Mucosa of rectum (tissue), 2 donors: ENCODE measurements at regions not wholly inside any gene's neighbourhood (a gene's known extent, or its start where the extent isn't known, plus 50 kb on each side); places are given as distances from the start of the nearest gene placed in this dataset.

Experiments used
- H3K27ac ChIP-seq, 2 donors: one replicate each; pipeline ENCODE4 v1.7.0; 2013; ENCODE audit warnings: inconsistent platforms in 2 of 2, low read depth in 2 of 2, low read length in 2 of 2
- H3K27me3 ChIP-seq, 2 donors: one replicate each; pipeline ENCODE4 v1.7.0; 2013; ENCODE audit warnings: low read length in 2 of 2; ENCODE audit not compliant: control insufficient read depth in 2 of 2, insufficient read depth in 2 of 2
- H3K36me3 ChIP-seq, 2 donors: one replicate each; pipeline ENCODE4 v1.7.0; 2013; ENCODE audit warnings: low read length in 2 of 2; ENCODE audit not compliant: control insufficient read depth in 2 of 2, insufficient read depth in 2 of 2
- H3K4me1 ChIP-seq, 2 donors: one replicate each; pipeline ENCODE4 v1.7.0; 2013; ENCODE audit warnings: low read length in 2 of 2, mild to moderate bottlenecking in 1 of 2; ENCODE audit not compliant: control insufficient read depth in 2 of 2, insufficient read depth in 2 of 2
- H3K4me3 ChIP-seq, 2 donors: one replicate each; pipeline ENCODE4 v1.7.0; 2013; ENCODE audit warnings: low read length in 2 of 2
- H3K9ac ChIP-seq, 2 donors: one replicate each; pipeline ENCODE4 v1.7.0; 2013; ENCODE audit warnings: low read length in 2 of 2, low read depth in 1 of 2, mild to moderate bottlenecking in 1 of 2
- H3K9me3 ChIP-seq, 2 donors: one replicate each; pipeline ENCODE4 v1.7.0; 2013; ENCODE audit warnings: low read length in 2 of 2; ENCODE audit not compliant: control insufficient read depth in 2 of 2
- donor health status: healthy.
- donor health status: Normal muscosa, but diverticular disease.

- H3K4me1 ChIP-seq = peaks cover 39 to 49% of the 10 kb centered on the region in 2 donors
- H3K27me3 ChIP-seq = no peaks in the 10 kb centered on the region
- H3K4me3 ChIP-seq = no peak overlapping the region
- no peaks in the 10 kb centered on the region for H3K36me3 ChIP-seq
- no peak overlapping the region for H3K9ac ChIP-seq
- peak overlapping the region in 1 of 2 donors; percentile 69 for H3K27ac ChIP-seq
- H3K9me3 ChIP-seq = no peaks in the 10 kb centered on the region
Measured at GRCh38 chr1:58881471-58881994, 97.7 kb upstream of the JUN start.

DNA sequence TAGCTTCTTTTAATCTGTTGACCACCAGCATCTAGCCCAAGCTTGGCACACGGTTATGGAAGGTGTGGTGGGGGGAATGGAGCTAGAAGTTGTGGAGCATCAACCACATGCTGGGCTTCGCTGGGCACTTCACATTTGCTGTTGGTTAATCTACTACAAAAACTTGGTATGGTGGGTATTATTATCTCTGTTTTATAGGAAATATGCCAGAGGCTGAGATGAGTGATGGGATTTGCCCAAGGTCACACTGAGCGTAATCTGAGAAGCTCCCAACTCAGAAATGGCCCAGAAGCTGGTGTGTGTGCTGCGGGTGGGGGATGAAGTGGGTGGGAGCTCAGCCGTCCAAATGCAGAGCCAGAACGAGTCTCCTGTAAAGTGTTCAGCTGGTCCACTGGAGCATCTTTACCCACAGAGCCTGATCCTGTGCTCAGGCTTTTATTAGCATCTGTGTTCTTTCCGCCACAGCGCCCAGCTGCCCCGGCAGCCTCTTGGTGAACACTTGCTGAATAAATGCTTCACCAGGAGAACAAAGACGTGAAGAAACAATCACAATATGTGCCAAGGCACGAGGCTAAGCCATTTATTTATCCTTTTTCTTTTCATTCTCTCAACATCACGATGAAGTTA, 98.6 kb upstream of the JUN start:
- H3K27ac ChIP-seq = no peak overlapping the region
- no peak overlapping the region for H3K9ac ChIP-seq
- H3K36me3 ChIP-seq = no peaks in the 10 kb centered on the region
- peaks cover 41 to 53% of the 10 kb centered on the region in 2 donors for H3K4me1 ChIP-seq
- no peaks in the 10 kb centered on the region for H3K9me3 ChIP-seq
- no peaks in the 10 kb centered on the region for H3K27me3 ChIP-seq
- H3K4me3 ChIP-seq = no peak overlapping the region

GRCh38 chr1:58883037-58883887, 99.4 kb upstream of the JUN start:
- Histone ChIP-seq H3K36me3 (no peaks in the 10 kb centered on the region), H3K4me1 (peaks cover 41 to 56% of the 10 kb centered on the region in 2 donors), H3K27ac (peak overlapping the region; percentile 59 to 61), H3K9me3 (no peaks in the 10 kb centered on the region), H3K9ac (no peak overlapping the region), H3K4me3 (no peak overlapping the region), H3K27me3 (no peaks in the 10 kb centered on the region)

DNA sequence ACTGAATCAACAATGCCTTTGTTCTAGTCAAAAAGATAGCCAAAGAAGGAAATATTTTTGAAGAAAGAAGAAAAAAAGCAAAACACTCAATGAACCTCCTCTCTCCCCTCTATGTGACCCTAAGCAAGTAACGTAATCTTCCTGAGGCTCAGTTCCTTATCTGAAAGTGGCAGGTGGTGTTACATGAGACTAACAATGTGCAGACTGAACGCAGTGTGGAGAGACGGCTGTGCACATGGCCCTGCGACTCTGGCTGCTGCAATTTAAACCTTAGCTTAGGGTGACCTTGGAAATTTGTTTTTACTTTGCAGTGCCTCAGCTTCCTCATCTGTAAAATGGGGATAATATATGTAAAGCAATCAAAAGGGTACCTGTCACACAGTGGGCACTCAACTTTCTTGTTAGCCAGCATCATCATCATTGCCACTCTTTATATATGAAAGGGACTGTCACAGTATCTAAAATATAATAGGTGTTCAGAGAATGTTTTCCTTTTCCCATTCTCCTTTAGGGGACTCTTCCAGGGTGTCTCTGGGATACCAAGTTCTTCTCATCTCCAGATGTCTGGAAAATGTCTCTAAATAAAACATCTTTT, 100.1 kb upstream of the JUN start:
- H3K9ac ChIP-seq = no peak overlapping the region
- no peaks in the 10 kb centered on the region for H3K36me3 ChIP-seq
- no peaks in the 10 kb centered on the region for H3K27me3 ChIP-seq
- H3K9me3 ChIP-seq = no peaks in the 10 kb centered on the region
- peak overlapping the region; percentile 59 to 61 for H3K27ac ChIP-seq
- no peak overlapping the region for H3K4me3 ChIP-seq
- H3K4me1 ChIP-seq = peaks cover 41 to 56% of the 10 kb centered on the region in 2 donors

DNA sequence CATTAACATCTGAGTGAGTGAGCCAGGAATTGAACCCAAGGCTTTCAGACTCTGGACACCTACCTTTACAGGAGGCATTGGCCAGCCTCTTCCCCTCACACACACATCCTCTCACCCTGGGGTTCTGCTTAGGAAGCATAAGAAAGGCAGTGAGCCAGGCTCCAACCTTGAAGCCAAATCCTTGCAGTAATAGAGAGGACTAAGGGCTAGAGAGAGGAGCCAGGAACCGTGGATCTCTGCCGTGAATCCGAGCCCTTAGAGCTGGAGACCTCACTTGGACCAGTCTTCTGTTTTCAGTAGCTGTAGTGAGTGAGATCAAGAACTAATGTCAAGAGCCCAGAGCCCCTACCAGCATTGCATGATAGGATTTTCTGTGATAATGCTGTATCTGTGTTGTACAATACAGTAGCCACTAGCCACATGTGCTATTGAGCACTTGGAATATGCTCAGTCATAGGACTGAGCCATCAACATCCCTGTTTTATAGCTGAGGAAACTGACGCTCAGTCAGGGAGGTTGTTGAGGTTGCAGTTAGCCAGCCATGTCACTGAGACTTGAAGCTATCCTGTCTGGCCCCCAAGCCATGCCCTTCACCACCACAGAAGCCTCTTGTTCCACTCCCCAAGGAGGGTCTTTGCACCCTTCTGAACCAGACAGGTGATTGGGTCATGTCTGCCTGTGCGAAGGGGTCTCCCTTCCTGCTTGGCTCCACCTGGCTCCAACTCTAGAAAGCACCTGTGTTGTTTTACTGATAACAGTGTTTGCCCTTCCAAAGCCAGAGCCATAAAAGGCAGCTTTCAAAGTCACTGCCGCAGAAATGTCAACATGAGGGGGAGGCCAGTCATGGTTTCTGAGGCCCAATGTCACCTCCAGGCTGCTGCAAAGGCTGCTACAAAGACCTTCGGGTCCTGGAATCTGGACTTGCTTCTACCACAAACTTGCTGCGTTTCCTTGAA, 101.1 kb upstream of the JUN start:
- Histone ChIP-seq H3K9ac (peak overlapping the region; percentile 38 to 42), H3K4me1 (peaks cover 41 to 56% of the 10 kb centered on the region in 2 donors), H3K36me3 (no peaks in the 10 kb centered on the region), H3K27ac (peak overlapping the region; percentile 69 to 77), H3K27me3 (no peaks in the 10 kb centered on the region), H3K4me3 (peak overlapping the region; percentile 4 to 34), H3K9me3 (no peaks in the 10 kb centered on the region)

- Histone ChIP-seq H3K4me1 (peaks cover 41 to 53% of the 10 kb centered on the region in 2 donors), H3K9me3 (no peaks in the 10 kb centered on the region), H3K4me3 (no peak overlapping the region), H3K9ac (peak overlapping the region; percentile 38 to 42), H3K36me3 (no peaks in the 10 kb centered on the region), H3K27ac (peak overlapping the region; percentile 69 to 77), H3K27me3 (no peaks in the 10 kb centered on the region)
Measured at GRCh38 chr1:58885998-58886397, 102.2 kb upstream of the JUN start.

GRCh38 chr1:58886611-58887010, 102.8 kb upstream of the JUN start:
- no peak overlapping the region for H3K4me3 ChIP-seq
- H3K27me3 ChIP-seq = no peaks in the 10 kb centered on the region
- no peaks in the 10 kb centered on the region for H3K36me3 ChIP-seq
- peak overlapping the region; percentile 69 to 77 for H3K27ac ChIP-seq
- H3K9me3 ChIP-seq = no peaks in the 10 kb centered on the region
- peaks cover 39 to 48% of the 10 kb centered on the region in 2 donors for H3K4me1 ChIP-seq
- no peak overlapping the region for H3K9ac ChIP-seq

DNA sequence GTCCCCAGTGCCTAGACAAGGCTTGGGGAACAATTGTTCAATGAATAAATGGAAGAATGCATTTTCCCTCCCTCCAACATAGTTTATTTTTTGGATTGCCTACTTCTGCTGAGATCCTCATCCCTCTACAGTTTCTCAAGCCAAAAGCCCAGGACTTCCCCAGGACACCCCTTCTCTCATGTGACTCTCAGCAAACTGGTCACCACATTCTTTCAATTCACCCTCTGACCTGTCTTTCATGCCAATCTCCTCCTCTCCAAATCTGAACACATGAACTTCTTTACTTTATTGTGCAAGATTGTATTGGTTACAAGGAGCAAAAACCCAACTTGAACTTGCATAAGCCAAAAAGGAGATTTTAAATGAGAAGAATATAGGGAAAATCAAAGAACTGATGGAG, 103.2 kb upstream of the JUN start:
- no peaks in the 10 kb centered on the region for H3K9me3 ChIP-seq
- no peak overlapping the region for H3K9ac ChIP-seq
- no peak overlapping the region for H3K4me3 ChIP-seq
- H3K27me3 ChIP-seq = no peaks in the 10 kb centered on the region
- peaks cover 38 to 44% of the 10 kb centered on the region in 2 donors for H3K4me1 ChIP-seq
- peak overlapping the region; percentile 12 to 77 for H3K27ac ChIP-seq
- H3K36me3 ChIP-seq = no peaks in the 10 kb centered on the region

GRCh38 chr1:58888833-58889232, 105.0 kb upstream of the JUN start:
- Histone ChIP-seq H3K27ac (no peak overlapping the region), H3K27me3 (no peaks in the 10 kb centered on the region), H3K9ac (no peak overlapping the region), H3K4me3 (no peak overlapping the region), H3K9me3 (no peaks in the 10 kb centered on the region), H3K4me1 (peaks cover 33 to 46% of the 10 kb centered on the region in 2 donors), H3K36me3 (no peaks in the 10 kb centered on the region)
